Lung (tissue), 11 donors: ENCODE measurements at regions not wholly inside any gene's neighbourhood (a gene's known extent, or its start where the extent isn't known, plus 50 kb on each side); places are given as distances from the start of the nearest gene placed in this dataset.
A peak's percentile ranks its signal among the peaks of the same experiment; 100 is the strongest.

Source experiments
- ATAC-seq: fragments of 200-7000 bp; cut with Tn5 transposase; one replicate; pipeline ENCODE4 v1.9.1; 2020; ENCODE audit warnings: moderate number of reproducible peaks; ENCODE audit not compliant: insufficient read depth, low FRiP score
- DNase-seq, 3 donors: peaks; one replicate each; pipeline ENCODE4 v3.0.0-alpha.2; 2013 to 2017
- H3K27ac ChIP-seq, 2 donors: one replicate each; pipeline ENCODE4 v1.5.1; 2013; ENCODE audit warnings: mild to moderate bottlenecking in 2 of 2, moderate library complexity in 2 of 2, control low read depth in 1 of 2, inconsistent platforms in 1 of 2, low read depth in 1 of 2, low read length in 1 of 2
- H3K27me3 ChIP-seq, 3 donors: one replicate each; pipeline ENCODE4 v1.5.1; 2013; ENCODE audit warnings: low read length in 2 of 3; ENCODE audit not compliant: control insufficient read depth in 3 of 3, insufficient read depth in 3 of 3
- H3K36me3 ChIP-seq, 4 donors: one replicate each; pipeline ENCODE4 v1.5.1; 2013; ENCODE audit warnings: low read length in 4 of 4, mild to moderate bottlenecking in 1 of 4, moderate library complexity in 1 of 4; ENCODE audit not compliant: control insufficient read depth in 4 of 4, insufficient read depth in 4 of 4
- H3K4me1 ChIP-seq, 5 donors: one replicate each; pipeline ENCODE4 v1.5.1; 2013; ENCODE audit warnings: low read length in 5 of 5, mild to moderate bottlenecking in 2 of 5, moderate library complexity in 1 of 5; ENCODE audit not compliant: control insufficient read depth in 5 of 5, insufficient read depth in 5 of 5
- H3K4me3 ChIP-seq: one replicate; pipeline ENCODE4 v1.5.1; 2013; ENCODE audit warnings: mild to moderate bottlenecking, control low read depth, moderate library complexity
- H3K9ac ChIP-seq, 2 donors: one replicate each; pipeline ENCODE4 v1.5.1; 2013; ENCODE audit warnings: low read length in 2 of 2, control low read depth in 1 of 2; ENCODE audit not compliant: insufficient read depth in 1 of 2
- H3K9me3 ChIP-seq, 4 donors: one replicate each; pipeline ENCODE4 v1.5.1; 2013; ENCODE audit warnings: low read length in 3 of 4, mild to moderate bottlenecking in 1 of 4, moderate library complexity in 1 of 4; ENCODE audit not compliant: control insufficient read depth in 4 of 4, insufficient read depth in 3 of 4
- WGBS, 2 donors: extraction: QIAGEN DNeasy Blood & Tissue Kit; methylation state at CpG; one replicate each; pipeline ENCODE4 v1.1.7; 2013; 5-methylcytosine and 5-hydroxymethylcytosine counted together
- TF ChIP-seq, protein P1 (sequence below): IDR thresholded peaks from 2 replicates; pipeline ENCODE4 v1.5.1; 2012; ENCODE audit warnings: mild to moderate bottlenecking; ENCODE audit errors: control extremely low read depth, extremely low read depth
- donor health status: control.
- donor health status: control.
- donor health status: Bipolar disorder and iron deficiency.
- donor health status: healthy.
- donor health status: DM: yes; HTN: yes; CAD: no.

DNA sequence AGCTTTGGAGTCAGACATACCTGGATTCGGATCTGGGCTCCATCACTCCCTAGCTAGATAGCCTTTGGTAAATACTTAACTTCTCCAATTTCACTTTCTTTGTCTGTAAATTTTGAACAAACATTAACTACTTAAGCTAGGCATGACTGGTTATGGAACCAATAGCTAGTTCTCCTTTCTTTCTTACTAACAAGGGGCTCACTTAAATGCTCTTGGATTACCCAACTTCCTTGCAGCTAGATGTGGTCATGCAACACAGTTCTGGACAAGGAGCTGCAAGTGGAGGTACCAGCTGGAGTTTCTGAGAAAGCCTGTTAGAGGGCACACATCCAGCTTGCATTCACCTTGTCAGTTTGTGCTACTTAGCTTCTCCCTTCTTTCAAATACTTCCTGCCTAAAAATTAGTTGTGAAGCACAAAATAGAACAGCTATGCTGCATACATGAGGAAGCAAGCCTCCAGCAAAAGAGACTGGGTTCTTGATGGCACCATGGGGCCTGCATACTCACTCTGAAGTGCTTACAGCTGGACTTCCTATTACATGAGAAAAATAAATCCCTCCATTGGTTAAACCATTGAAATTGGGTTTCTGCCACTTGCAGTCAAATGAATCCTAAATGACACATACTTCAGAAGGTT lies 210.1 kb upstream of the EEA1 start:
- H3K27ac ChIP-seq: no peak overlapping the region
- TF ChIP-seq, protein P1, sequence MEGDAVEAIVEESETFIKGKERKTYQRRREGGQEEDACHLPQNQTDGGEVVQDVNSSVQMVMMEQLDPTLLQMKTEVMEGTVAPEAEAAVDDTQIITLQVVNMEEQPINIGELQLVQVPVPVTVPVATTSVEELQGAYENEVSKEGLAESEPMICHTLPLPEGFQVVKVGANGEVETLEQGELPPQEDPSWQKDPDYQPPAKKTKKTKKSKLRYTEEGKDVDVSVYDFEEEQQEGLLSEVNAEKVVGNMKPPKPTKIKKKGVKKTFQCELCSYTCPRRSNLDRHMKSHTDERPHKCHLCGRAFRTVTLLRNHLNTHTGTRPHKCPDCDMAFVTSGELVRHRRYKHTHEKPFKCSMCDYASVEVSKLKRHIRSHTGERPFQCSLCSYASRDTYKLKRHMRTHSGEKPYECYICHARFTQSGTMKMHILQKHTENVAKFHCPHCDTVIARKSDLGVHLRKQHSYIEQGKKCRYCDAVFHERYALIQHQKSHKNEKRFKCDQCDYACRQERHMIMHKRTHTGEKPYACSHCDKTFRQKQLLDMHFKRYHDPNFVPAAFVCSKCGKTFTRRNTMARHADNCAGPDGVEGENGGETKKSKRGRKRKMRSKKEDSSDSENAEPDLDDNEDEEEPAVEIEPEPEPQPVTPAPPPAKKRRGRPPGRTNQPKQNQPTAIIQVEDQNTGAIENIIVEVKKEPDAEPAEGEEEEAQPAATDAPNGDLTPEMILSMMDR: no peak
- H3K36me3 ChIP-seq: no peaks in the 10 kb centered on the region
- ATAC-seq (no peak), DNase-seq (peak in 1 of 3 donors; percentile 40)
- no peak overlapping the region for H3K4me3 ChIP-seq
- 55 to 56% methylated on average over 1 of the region's 1 CpG for WGBS, 2 donors
- H3K9ac ChIP-seq: no peak overlapping the region
- peaks cover 0 to 2% (median 0%) of the 10 kb centered on the region in 4 donors for H3K9me3 ChIP-seq
- H3K27me3 ChIP-seq: no peaks in the 10 kb centered on the region
- peaks cover 7 to 14% (median 8%) of the 10 kb centered on the region in 5 donors for H3K4me1 ChIP-seq

DNA sequence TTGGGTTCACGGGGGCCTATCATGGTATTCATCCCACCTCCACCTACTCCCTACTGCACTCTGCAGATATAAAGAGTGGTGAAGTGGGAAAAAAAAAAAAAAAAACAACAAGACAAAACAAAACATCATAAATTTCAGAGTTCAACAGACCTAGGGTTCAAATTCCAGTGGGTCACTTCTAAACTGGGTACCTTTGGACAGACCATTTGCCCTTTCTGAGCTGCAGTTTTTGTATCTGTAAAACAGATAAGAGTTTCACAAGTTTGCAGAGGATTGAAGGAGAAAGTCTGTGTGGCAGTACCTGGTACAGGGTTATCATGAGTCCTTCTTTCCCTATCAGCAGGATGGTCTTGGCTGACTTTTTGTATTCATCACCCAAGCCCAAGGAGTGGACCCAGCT lies 211.2 kb upstream of the EEA1 start:
- H3K9ac ChIP-seq: no peak overlapping the region
- no peak overlapping the region for H3K4me3 ChIP-seq
- H3K36me3 ChIP-seq: no peaks in the 10 kb centered on the region
- peaks cover 3 to 4% (median 4%) of the 10 kb centered on the region in 5 donors for H3K4me1 ChIP-seq
- TF ChIP-seq, protein P1: no peak
- DNase-seq (no peak), ATAC-seq (no peak)
- H3K9me3 ChIP-seq: peaks cover 0 to 2% (median 0%) of the 10 kb centered on the region in 4 donors
- WGBS, 2 donors: 98 to 100% methylated on average over 1 of the region's 1 CpG
- H3K27ac ChIP-seq: no peak overlapping the region
- H3K27me3 ChIP-seq: no peaks in the 10 kb centered on the region

DNA sequence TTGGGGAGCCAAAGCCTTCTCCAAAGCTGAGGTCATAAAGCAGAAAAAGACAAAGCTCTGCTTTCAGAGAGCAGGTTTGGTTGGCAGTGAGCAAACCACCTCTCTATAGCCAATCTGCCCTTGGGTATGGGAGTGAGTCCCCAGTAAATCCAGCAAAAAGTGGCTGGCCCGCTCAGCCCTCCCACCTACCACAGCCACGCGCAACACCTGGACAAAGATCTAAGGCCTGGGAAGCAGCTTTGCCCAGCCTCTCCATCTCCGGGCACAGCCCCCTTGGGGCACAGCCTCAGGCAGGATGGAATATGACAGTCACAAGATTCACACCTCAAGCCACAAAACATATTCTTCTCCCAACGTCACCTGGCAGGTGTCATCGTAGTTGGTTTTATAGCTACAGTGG lies 211.7 kb upstream of the EEA1 start:
- Histone ChIP-seq H3K27ac (no peak overlapping the region), H3K27me3 (no peaks in the 10 kb centered on the region), H3K9me3 (peaks cover 0 to 2% (median 0%) of the 10 kb centered on the region in 4 donors), H3K4me1 (peaks cover under 1 to 4% (median 3%) of the 10 kb centered on the region in 5 donors), H3K36me3 (no peaks in the 10 kb centered on the region), H3K9ac (no peak overlapping the region), H3K4me3 (no peak overlapping the region)
- DNase-seq (no peak), ATAC-seq (no peak)
- 97 to 98% methylated on average over 6 of the region's 6 CpGs for WGBS, 2 donors
- TF ChIP-seq, protein P1: no peak

DNA sequence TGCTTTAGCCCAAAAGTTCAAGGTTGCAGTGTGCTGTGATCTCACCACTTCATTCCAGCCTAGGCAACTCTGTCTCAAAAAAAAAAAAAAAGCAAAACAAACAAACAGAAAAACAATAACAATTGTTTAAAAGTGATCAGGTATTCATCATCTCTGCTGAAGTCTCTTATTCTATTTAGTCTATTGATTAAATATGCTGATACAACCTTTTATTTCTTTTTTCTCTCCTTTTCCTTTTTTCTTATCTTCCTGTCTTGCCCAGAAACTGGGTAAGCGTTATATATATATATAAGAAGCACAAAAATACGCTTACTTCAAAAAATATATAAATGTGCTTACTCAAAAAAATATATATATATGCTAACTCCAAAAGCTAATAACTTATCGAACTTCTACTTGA lies 213.8 kb upstream of the EEA1 start:
- Histone ChIP-seq H3K4me3 (no peak overlapping the region), H3K27ac (no peak overlapping the region), H3K4me1 (peaks cover 0 to 4% (median 0%) of the 10 kb centered on the region in 5 donors), H3K9ac (no peak overlapping the region), H3K9me3 (peaks cover 0 to 2% (median 0%) of the 10 kb centered on the region in 4 donors), H3K27me3 (no peaks in the 10 kb centered on the region), H3K36me3 (no peaks in the 10 kb centered on the region)
- no peak for ATAC-seq
- TF ChIP-seq, protein P1: no peak
- 95% methylated on average over 3 of the region's 3 CpGs for WGBS, 2 donors
- DNase-seq: no peak
